Cerebellar cortex (tissue), 1 donor: ENCODE measurements at regions not wholly inside any gene's neighbourhood (a gene's known extent, or its start where the extent isn't known, plus 50 kb on each side); places are given as distances from the start of the nearest gene placed in this dataset.

Experiments used
- DNase-seq: peaks from one replicate; pipeline ENCODE4 v3.0.0-alpha.2; 2015; ENCODE audit warnings: low spot score

DNA sequence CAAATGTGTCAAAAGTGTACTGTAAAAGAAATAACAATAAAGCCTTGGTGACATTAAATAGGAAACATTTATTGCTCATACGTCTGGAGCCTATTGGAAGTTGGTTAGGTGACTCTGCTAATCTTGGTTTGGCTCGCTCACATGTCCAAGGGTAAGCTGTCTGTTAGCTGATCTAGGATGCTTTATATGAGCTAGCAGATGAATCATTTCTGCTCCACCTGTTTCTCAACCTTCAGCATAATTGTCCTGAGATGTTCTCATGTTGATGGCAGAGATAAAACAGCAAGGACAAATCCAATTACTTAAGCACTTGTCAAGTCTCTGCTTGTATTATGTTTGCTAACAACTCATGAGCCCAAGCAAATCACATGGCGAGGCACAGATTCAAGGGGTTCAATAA lies 56.0 kb upstream of the CD53 start:
- DNase-seq: no peak

DNA sequence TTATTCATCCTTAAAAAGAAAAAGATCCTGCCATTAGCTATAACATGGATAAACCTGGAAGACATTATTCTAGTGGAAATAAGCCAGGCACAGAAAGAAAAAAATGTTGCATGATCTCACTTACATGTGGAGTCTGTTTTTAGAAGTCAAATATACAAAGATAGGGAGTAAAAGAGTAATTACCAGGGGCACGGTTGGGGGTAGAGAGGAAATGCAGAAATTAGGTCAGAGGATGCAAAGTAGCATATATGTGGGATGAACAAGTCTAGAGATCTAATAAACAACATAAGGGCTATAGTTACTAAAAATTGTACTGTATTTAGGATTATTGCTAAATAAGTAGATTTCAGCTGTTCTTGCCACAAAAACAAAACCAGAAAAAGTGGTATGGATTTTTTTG lies 61.4 kb upstream of the CD53 start:
- DNase-seq: no peak

DNA sequence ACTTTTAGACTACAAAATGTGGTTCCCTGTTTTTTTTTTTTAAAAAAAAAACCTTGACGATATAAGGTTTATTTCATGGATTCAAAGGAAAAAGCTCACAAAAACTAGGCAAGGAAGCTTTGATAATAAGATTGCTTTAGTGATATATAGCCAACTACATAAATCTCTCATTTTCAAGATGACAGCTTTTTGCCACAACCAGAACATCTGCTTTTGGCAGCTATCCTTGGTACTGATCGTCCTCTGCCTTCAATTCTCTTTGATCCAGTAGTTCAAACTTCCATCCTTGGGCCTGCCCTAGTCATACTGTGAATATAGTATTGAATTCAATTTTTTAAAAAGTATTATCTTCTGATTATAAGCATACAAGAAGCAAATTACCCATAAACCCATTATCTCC lies 72.9 kb upstream of the CD53 start:
- DNase-seq: no peak

DNA sequence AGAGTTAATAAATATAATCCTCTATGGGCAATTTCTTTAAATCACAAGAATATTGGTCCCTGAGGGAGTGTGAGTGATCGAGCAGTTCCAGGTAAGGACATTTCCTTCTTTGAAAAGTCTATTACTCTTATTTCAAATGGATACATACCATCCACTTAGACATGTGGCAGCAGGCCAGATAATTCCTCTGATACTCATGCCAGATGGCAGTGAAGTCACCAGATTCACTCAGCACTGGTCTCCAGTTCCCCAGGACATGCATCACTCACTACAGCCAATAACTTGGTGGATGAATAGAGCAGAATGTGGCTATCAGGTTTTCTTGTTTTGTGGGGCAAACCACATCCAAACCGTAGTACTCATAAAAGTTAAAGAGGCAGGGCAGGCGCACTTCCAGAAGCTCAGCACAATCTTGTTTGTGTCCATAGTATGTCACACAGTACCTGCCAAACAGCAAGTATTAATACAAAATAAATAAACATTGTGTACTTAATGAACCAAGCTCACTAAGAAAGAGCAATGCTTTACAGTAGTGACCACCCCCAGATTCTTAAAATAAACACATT lies 74.2 kb upstream of the CD53 start:
- no peak for DNase-seq

- no peak for DNase-seq
Observed at GRCh38 chr1:110788673-110789072, 84.3 kb upstream of the CD53 start.

DNA sequence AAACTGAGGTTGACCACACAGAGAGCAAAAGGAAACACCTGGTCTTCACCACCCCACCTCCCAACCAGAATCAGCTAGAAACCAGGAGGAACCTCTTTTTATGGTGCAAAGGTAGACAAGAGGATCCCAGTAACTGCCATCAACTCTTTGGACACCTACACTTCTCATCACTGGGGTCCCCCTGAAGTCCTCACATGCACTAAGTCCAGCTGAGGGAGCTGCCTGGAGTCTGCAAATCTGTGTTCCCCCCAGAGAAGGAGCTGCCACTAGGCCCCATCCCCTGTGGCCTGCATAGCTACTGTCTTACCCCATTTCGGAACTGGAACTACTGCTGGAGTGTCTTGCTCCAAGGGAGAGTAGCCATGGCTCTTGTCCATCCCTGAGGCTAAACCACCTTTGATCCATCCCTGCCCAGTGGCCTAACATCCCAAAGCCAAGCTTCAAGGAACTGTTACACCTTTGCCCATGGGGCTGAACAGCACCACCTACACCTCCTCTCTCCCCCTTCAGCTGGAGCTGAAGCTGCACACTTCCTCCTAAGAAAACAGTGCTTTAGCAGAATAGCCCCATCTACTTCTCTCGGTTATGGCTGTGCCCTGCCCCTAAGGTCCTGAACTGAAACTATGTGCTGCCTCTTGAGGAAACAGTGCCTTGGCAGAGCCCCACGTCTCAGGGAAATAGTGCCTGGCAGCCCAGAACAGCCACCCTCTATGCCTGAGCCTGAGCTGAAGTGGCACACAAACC lies 85.4 kb upstream of the CD53 start:
- DNase-seq: no peak

- DNase-seq: no peak
Observed at GRCh38 chr1:110786802-110787327, 86.1 kb upstream of the CD53 start.

DNA sequence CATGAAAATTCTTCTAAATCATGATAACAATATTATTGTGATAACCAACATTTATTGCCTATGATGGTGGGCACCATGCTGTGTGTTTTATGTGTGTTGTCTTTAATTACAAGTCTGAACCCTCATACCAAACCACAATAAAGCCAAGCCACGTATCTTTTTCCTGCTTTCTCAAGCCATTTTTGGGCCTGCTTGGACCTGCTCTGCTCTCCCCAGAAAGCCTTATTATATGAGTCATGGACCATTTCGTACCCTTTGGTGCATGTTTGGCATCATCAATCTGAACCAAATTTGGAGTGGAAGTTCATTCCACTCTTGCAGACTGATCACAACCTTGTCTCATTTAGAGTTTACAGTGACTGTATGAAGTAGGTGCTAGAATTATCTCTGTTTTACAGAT lies 87.3 kb upstream of the CD53 start:
- DNase-seq: no peak

GRCh38 chr1:110785055-110785454 lies 87.9 kb upstream of the CD53 start:
- no peak for DNase-seq

DNA sequence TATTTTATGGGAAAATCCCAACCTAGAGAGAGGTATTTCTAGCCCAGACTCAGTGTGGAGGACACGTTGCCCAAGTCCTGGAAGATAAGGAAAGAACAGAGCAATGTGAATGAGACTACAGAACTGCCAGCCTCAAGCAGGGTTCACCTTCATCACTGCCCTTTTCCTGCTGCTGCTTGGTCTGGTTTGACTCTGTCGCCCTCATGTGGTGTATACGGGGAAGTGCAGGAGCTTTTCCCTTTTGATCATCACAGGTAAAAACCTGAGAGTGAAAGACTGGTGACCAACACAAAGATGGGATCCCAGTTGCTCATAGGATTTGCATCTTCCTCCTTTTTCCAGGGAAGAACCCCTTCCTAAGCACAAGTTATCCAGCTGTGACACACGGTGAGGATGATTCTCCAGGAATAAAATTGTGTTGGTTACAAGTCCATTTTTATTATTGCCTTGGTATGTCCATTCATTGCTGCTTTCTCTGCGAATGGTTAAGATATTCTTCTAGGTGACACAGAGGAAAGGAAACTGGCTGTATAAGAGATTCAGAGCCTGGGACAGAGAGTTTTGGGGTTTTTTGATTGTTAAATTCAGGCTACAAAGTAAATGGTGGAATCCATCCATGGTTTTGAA lies 89.5 kb upstream of the CD53 start:
- peak; percentile 78 for DNase-seq

- no peak for DNase-seq
Observed at GRCh38 chr1:110781525-110781924, 91.4 kb upstream of the CD53 start.

- DNase-seq: peak; percentile 86
Observed at GRCh38 chr1:110780600-110781484, 92.1 kb upstream of the CD53 start.

DNA sequence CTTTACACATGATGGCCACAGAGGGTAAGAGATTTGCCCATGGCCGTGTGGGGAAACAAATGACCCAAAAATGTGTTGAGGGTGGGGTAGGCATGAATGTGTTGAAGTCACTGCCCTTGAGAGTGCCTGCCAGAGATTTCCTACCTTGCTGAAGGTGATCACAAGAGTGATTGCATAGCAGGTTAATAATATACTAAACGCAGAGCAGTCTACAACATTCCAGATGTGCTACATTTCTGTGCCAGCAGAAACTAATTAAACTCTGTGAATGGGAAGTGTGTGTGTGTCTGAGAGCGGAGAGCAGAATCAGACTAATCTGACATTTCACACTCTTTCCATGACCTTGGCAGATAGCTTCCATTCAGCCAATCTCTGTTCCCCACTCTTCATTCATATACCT lies 93.3 kb upstream of the CD53 start:
- DNase-seq: no peak

DNA sequence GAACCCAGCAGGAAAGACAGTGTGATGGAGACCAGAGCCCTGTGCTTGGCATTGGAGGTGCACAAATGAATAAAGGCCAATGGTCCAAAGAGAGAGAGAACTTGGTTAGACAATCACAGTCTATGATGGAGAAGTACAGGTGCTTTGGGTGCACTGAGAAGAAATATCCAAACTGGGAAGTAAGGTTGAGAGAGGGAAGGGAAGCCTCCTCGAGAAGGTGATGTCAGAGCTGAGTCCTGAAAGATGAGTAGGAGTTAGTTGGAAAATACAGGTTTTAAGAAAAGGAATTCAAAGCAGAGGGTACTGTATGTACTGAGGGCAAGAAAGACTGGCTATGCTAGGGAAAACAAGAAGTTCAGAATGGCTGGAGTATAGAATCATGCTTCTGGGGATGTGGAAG lies 94.1 kb upstream of the CD53 start:
- DNase-seq: no peak

- DNase-seq: no peak
Observed at GRCh38 chr1:110777228-110777627, 95.7 kb upstream of the CD53 start.

DNA sequence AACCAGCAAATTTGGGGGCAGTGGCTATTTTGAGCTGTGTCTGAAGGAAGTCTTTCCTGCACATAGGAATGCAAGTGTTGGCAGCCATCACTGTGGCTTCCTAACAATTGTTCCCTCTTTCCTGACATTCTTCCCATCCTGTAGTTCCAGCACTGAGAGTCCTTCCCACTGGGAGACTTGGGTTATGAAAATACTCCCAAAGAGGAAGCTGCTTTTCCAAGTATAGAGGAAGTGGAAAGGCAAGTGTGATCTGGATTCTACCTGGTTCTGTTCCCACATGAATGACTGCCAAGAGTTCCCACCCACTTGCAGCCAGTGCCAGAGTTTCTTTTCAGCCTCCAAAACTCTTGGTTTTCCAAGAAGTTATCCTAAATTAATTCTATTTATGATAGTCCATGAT lies 98.5 kb upstream of the CD53 start:
- no peak for DNase-seq

DNA sequence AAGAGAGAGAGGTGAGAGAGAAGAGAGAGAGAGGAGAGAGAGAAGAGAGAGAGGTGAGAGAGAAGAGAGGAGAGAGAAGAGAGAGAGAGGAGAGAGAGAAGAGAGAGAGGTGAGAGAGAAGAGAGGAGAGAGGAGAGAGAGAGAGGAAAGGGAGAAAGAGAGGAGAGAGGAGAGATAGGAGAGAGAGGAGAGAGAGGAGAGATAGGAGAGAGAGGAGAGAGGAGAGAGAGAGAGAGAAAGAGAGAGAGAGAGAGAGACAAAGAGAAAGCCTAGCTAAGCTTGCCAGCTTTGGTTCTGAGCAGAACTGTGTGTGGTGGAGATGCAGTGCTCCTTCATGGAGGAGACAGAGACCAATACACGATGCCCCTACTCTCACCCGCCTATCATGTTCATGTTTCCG lies 99.1 kb upstream of the KCNA3 start:
- no peak for DNase-seq

- no peak for DNase-seq
Observed at GRCh38 chr1:110771245-110772022, 96.7 kb upstream of the KCNA3 start.

GRCh38 chr1:110770832-110771231 lies 96.1 kb upstream of the KCNA3 start:
- no peak for DNase-seq

- no peak for DNase-seq
Observed at GRCh38 chr1:110768605-110769004, 93.9 kb upstream of the KCNA3 start.

DNA sequence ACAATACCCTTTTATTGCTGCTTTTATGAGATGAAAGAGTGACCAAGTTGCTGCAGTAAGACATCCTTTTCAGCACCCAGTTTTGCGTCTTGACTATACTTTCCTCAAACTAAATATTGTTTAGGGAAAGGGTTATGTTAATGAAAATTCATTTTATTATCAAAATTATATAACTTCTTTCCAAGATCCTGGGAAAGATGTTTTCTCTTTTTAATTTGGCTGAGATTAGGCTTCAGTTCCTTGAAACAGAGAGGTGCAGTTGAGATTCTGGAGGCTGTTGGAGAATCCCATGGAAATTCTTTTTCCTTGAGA lies 91.6 kb upstream of the KCNA3 start:
- DNase-seq: no peak
